8988T (cell line): ENCODE measurements at regions not wholly inside any gene's neighbourhood (a gene's known extent, or its start where the extent isn't known, plus 50 kb on each side); places are given as distances from the start of the nearest gene placed in this dataset.

Experiments used
- DNase-seq: peaks from one replicate; pipeline ENCODE4 v3.0.0; 2011

GRCh38 chr6:153872946-153873345 is 166.1 kb upstream of the OPRM1 start:
- no peak for DNase-seq

GRCh38 chr6:153862927-153863326 is 176.1 kb upstream of the OPRM1 start:
- no peak for DNase-seq

- no peak for DNase-seq
Observed at GRCh38 chr6:153862139-153862538, 176.9 kb upstream of the OPRM1 start.

- DNase-seq = no peak
Observed at GRCh38 chr6:153858529-153858928, 180.5 kb upstream of the OPRM1 start.

- DNase-seq = no peak
Observed at GRCh38 chr6:153856929-153857376, 182.1 kb upstream of the OPRM1 start.

- DNase-seq = no peak
Observed at GRCh38 chr6:153852481-153852880, 186.6 kb upstream of the OPRM1 start.

- no peak for DNase-seq
Observed at GRCh38 chr6:153852034-153852433, 187.0 kb upstream of the OPRM1 start.

GRCh38 chr6:153849072-153849779 is 189.8 kb upstream of the OPRM1 start:
- DNase-seq = no peak

GRCh38 chr6:153843420-153843819 is 195.6 kb upstream of the OPRM1 start:
- DNase-seq = no peak

GRCh38 chr6:153842491-153842890 is 196.5 kb upstream of the OPRM1 start:
- no peak for DNase-seq

- no peak for DNase-seq
Observed at GRCh38 chr6:153840039-153840850, 198.8 kb upstream of the OPRM1 start.

- no peak for DNase-seq
Observed at GRCh38 chr6:153832543-153832942, 206.5 kb upstream of the OPRM1 start.

GRCh38 chr6:153831350-153832078 is 207.5 kb upstream of the OPRM1 start:
- DNase-seq = no peak

GRCh38 chr6:153817173-153817572 is 221.9 kb upstream of the OPRM1 start:
- DNase-seq = no peak

- DNase-seq = no peak
Observed at GRCh38 chr6:153816366-153816765, 222.7 kb upstream of the OPRM1 start.

GRCh38 chr6:153814136-153814535 is 224.9 kb upstream of the OPRM1 start:
- DNase-seq = no peak

- DNase-seq = no peak
Observed at GRCh38 chr6:153804755-153805330, 234.2 kb upstream of the OPRM1 start.

- no peak for DNase-seq
Observed at GRCh38 chr6:153801917-153802316, 237.1 kb upstream of the OPRM1 start.

- no peak for DNase-seq
Observed at GRCh38 chr6:153800580-153801188, 238.4 kb upstream of the OPRM1 start.

GRCh38 chr6:153790876-153791473 is 248.1 kb upstream of the OPRM1 start:
- no peak for DNase-seq

GRCh38 chr6:153790048-153790447 is 249.0 kb upstream of the OPRM1 start:
- DNase-seq = peak; percentile 36

- no peak for DNase-seq
Observed at GRCh38 chr6:153787341-153787606, 251.8 kb upstream of the OPRM1 start.

- DNase-seq = no peak
Observed at GRCh38 chr6:153781306-153781705, 257.7 kb upstream of the OPRM1 start.
